Stimulated activated effector memory CD8-positive, alpha-beta T cell treated with anti-CD3 and anti-CD28 coated beads, Interleukin-12 subunit alpha, Interleukin-12 subunit beta, amount 100 ng/mL, for 72 hours (primary cell): ENCODE measurements at regions not wholly inside any gene's neighbourhood (a gene's known extent, or its start where the extent isn't known, plus 50 kb on each side); places are given as distances from the start of the nearest gene placed in this dataset.
"Not testable (repeated sequence)": the region's sequence is repeated elsewhere in the genome, so short reads cannot be mapped to it uniquely, and the experiment has no call there.

ENCODE experiments used
- ATAC-seq: fragments of 150-1000 bp; cut with Tn5 transposase; 2 replicates; pipeline ENCODE4 v1.10.0; 2021
- DNase-seq, 2 donors: peaks; one replicate each; pipeline ENCODE4 v3.0.0; 2021 to 2022; ENCODE audit warnings: low spot score in 2 of 2
- H3K27ac Mint-ChIP-seq: one replicate; pipeline ENCODE4 v1.8.0; 2022; ENCODE audit warnings: mild to moderate bottlenecking, mixed read lengths
- H3K36me3 Mint-ChIP-seq: one replicate; pipeline ENCODE4 v1.8.0; 2022; ENCODE audit warnings: mild to moderate bottlenecking, mixed read lengths
- H3K4me1 Mint-ChIP-seq: one replicate; pipeline ENCODE4 v1.8.0; 2022; ENCODE audit warnings: mixed read lengths
- H3K4me3 Mint-ChIP-seq: one replicate; pipeline ENCODE4 v1.8.0; 2022; ENCODE audit warnings: mild to moderate bottlenecking, mixed read lengths
- H3K9me3 Mint-ChIP-seq: one replicate; pipeline ENCODE4 v1.8.0; 2022; ENCODE audit warnings: mixed read lengths

GRCh38 chr9:22508354-22508753 is 61.7 kb downstream of the DMRTA1 start:
- H3K4me3 Mint-ChIP-seq, ATAC-seq, DNase-seq, H3K27ac Mint-ChIP-seq, H3K4me1 Mint-ChIP-seq, H3K36me3 Mint-ChIP-seq, H3K9me3 Mint-ChIP-seq: not testable (repeated sequence)

GRCh38 chr9:22508790-22509189 is 62.2 kb downstream of the DMRTA1 start:
- no peak for ATAC-seq
- peaks cover 8% of the 10 kb centered on the region for H3K9me3 Mint-ChIP-seq
- H3K27ac Mint-ChIP-seq: no peak overlapping the region
- H3K4me3 Mint-ChIP-seq: no peak overlapping the region
- no peaks in the 10 kb centered on the region for H3K36me3 Mint-ChIP-seq
- no peaks in the 10 kb centered on the region for H3K4me1 Mint-ChIP-seq
- no peak for DNase-seq

GRCh38 chr9:22512495-22512894 is 65.9 kb downstream of the DMRTA1 start:
- H3K4me3 Mint-ChIP-seq: no peak overlapping the region
- no peaks in the 10 kb centered on the region for H3K4me1 Mint-ChIP-seq
- no peak overlapping the region for H3K27ac Mint-ChIP-seq
- peaks cover 5% of the 10 kb centered on the region for H3K9me3 Mint-ChIP-seq
- ATAC-seq (no peak), DNase-seq (no peak)
- H3K36me3 Mint-ChIP-seq: no peaks in the 10 kb centered on the region

- ATAC-seq (no peak), DNase-seq (no peak)
- Mint-ChIP-seq H3K4me3 (no peak overlapping the region), H3K36me3 (no peaks in the 10 kb centered on the region), H3K27ac (no peak overlapping the region), H3K9me3 (peaks cover 2% of the 10 kb centered on the region), H3K4me1 (no peaks in the 10 kb centered on the region)
These were observed 68.2 kb downstream of the DMRTA1 start for GRCh38 chr9:22514871-22515270.

- Mint-ChIP-seq H3K36me3 (no peaks in the 10 kb centered on the region), H3K4me1 (no peaks in the 10 kb centered on the region), H3K4me3 (no peak overlapping the region), H3K27ac (no peak overlapping the region), H3K9me3 (peaks cover 3% of the 10 kb centered on the region)
- no peak for DNase-seq
- ATAC-seq: no peak
These were observed 75.6 kb downstream of the DMRTA1 start for GRCh38 chr9:22522206-22522740.

GRCh38 chr9:22528485-22528884 is 81.9 kb downstream of the DMRTA1 start:
- DNase-seq (no peak), ATAC-seq (no peak)
- H3K36me3 Mint-ChIP-seq: no peaks in the 10 kb centered on the region
- peaks cover 5% of the 10 kb centered on the region for H3K9me3 Mint-ChIP-seq
- H3K4me3 Mint-ChIP-seq: no peak overlapping the region
- H3K27ac Mint-ChIP-seq: no peak overlapping the region
- H3K4me1 Mint-ChIP-seq: no peaks in the 10 kb centered on the region

GRCh38 chr9:22529426-22530199 is 83.0 kb downstream of the DMRTA1 start:
- Mint-ChIP-seq H3K4me1 (no peaks in the 10 kb centered on the region), H3K4me3 (no peak overlapping the region), H3K36me3 (no peaks in the 10 kb centered on the region), H3K9me3 (peaks cover 5% of the 10 kb centered on the region), H3K27ac (no peak overlapping the region)
- no peak for ATAC-seq
- DNase-seq: no peak

- ATAC-seq (no peak), DNase-seq (no peak)
- H3K4me1 Mint-ChIP-seq: no peaks in the 10 kb centered on the region
- peaks cover 3% of the 10 kb centered on the region for H3K9me3 Mint-ChIP-seq
- no peaks in the 10 kb centered on the region for H3K36me3 Mint-ChIP-seq
- no peak overlapping the region for H3K4me3 Mint-ChIP-seq
- no peak overlapping the region for H3K27ac Mint-ChIP-seq
These were observed 89.2 kb downstream of the DMRTA1 start for GRCh38 chr9:22535780-22536179.

- DNase-seq: no peak
- no peak overlapping the region for H3K27ac Mint-ChIP-seq
- H3K36me3 Mint-ChIP-seq: no peaks in the 10 kb centered on the region
- peaks cover 4% of the 10 kb centered on the region for H3K9me3 Mint-ChIP-seq
- ATAC-seq: no peak
- no peaks in the 10 kb centered on the region for H3K4me1 Mint-ChIP-seq
- H3K4me3 Mint-ChIP-seq: no peak overlapping the region
These were observed 91.1 kb downstream of the DMRTA1 start for GRCh38 chr9:22537721-22538120.

DNA sequence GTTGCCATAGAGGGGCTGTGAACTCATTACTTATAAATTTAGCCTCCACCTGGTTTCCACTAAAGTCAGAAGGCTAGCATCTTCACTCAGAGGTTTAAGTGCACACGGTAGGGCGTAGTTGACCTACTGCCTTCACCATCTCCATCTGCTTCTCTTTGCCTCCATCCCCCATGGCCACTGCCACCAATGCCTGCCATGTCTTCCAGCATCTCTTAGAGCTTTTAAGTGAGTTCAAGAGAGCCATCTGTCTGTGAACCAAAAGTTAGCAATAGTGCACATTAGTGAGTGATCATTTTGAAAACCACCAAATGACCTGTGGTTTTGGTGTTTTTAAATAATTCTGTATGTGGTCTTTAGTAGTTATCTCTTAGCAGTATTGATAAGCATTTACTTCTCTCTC is 102.0 kb downstream of the DMRTA1 start:
- no peak overlapping the region for H3K27ac Mint-ChIP-seq
- ATAC-seq (no peak), DNase-seq (no peak)
- H3K4me1 Mint-ChIP-seq: no peaks in the 10 kb centered on the region
- H3K36me3 Mint-ChIP-seq: no peaks in the 10 kb centered on the region
- no peak overlapping the region for H3K4me3 Mint-ChIP-seq
- H3K9me3 Mint-ChIP-seq: no peaks in the 10 kb centered on the region

- peaks cover 22% of the 10 kb centered on the region for H3K9me3 Mint-ChIP-seq
These were observed 128.1 kb downstream of the DMRTA1 start for GRCh38 chr9:22574740-22575139.

DNA sequence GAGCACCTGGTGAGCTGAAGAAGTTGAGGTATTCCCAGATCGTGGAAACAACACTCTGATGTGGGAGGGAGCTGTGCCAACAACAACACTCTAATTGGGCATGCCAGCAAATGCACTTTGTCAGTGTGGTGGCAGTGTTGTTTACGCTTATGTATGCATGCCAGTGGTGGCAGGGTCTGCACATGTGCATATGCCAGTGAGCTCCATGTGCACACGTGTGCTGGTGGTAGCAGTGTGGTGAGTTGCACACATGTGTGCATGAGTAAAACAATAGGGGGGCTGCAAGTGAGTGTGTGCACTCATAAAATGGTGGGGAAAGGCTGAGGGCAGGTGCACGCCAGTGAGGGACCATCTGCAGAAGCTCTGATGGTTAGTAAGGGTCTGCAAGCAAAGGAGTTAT is 134.2 kb downstream of the DMRTA1 start:
- ATAC-seq: no peak
- Mint-ChIP-seq H3K4me1 (no peaks in the 10 kb centered on the region), H3K4me3 (no peak overlapping the region), H3K36me3 (no peaks in the 10 kb centered on the region), H3K9me3 (peaks cover 15% of the 10 kb centered on the region), H3K27ac (no peak overlapping the region)
- no peak for DNase-seq

More at GRCh38 chr9:22574740-22575139, 128.1 kb downstream of the DMRTA1 start:
- Mint-ChIP-seq H3K4me3 (no peak overlapping the region), H3K4me1 (no peaks in the 10 kb centered on the region), H3K36me3 (no peaks in the 10 kb centered on the region), H3K27ac (no peak overlapping the region)
- DNase-seq (no peak), ATAC-seq (no peak)

GRCh38 chr9:22582221-22582620 is 135.6 kb downstream of the DMRTA1 start:
- no peak overlapping the region for H3K4me3 Mint-ChIP-seq
- no peak overlapping the region for H3K27ac Mint-ChIP-seq
- no peaks in the 10 kb centered on the region for H3K4me1 Mint-ChIP-seq
- DNase-seq: no peak
- H3K36me3 Mint-ChIP-seq: no peaks in the 10 kb centered on the region
- no peak for ATAC-seq
- peaks cover 18% of the 10 kb centered on the region for H3K9me3 Mint-ChIP-seq

GRCh38 chr9:22588918-22589317 is 142.3 kb downstream of the DMRTA1 start:
- Mint-ChIP-seq H3K27ac (no peak overlapping the region), H3K4me1 (no peaks in the 10 kb centered on the region), H3K4me3 (no peak overlapping the region), H3K36me3 (no peaks in the 10 kb centered on the region), H3K9me3 (peaks cover 5% of the 10 kb centered on the region)
- ATAC-seq (no peak), DNase-seq (no peak)

DNA sequence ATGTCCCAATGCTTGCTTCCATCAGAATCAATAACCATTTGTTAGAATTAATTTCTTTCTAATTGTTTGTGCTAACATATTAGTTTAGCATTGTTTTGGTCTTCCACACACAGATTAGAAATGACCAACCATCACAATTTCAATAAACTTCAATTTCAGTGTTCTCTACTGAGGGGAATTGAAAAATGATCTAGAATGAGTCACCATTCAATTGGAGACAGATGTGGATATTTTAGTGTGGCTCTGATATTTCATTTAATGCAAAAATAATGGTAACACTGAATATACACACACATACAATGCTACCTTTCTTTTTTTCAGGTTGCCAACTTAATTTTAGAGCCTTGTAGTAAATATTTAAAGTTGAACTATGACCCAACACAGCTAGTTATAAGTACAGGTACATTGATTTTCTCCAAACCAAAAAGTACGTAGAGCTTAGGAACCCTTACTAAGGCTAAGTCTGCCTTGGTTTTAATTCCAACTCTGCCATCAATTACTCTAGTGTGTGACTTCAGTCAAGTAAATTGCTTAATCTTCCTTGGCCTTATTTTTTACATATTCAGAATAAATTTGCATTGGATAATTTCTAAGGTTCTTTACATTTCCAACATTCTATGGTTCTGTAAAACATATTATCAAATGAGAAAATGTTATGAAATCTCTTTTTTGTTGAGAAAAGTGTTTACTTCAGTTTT is 143.9 kb downstream of the DMRTA1 start:
- Mint-ChIP-seq H3K4me3 (no peak overlapping the region), H3K36me3 (no peaks in the 10 kb centered on the region), H3K27ac (no peak overlapping the region), H3K9me3 (peaks cover 5% of the 10 kb centered on the region), H3K4me1 (no peaks in the 10 kb centered on the region)
- DNase-seq (no peak), ATAC-seq (no peak)

GRCh38 chr9:22595805-22596204 is 149.2 kb downstream of the DMRTA1 start:
- Mint-ChIP-seq H3K27ac (no peak overlapping the region), H3K9me3 (peaks cover 6% of the 10 kb centered on the region), H3K4me1 (no peaks in the 10 kb centered on the region), H3K36me3 (no peaks in the 10 kb centered on the region), H3K4me3 (no peak overlapping the region)
- DNase-seq: no peak
- no peak for ATAC-seq
